SJCRH30 (cell line): ENCODE measurements at regions not wholly inside any gene's neighbourhood (a gene's known extent, or its start where the extent isn't known, plus 50 kb on each side); places are given as distances from the start of the nearest gene placed in this dataset.
"Not testable (repeated sequence)": the region's sequence is repeated elsewhere in the genome, so short reads cannot be mapped to it uniquely, and the experiment has no call there.

Experiments
- DNase-seq, 2 experiments: peaks; one replicate each; pipeline ENCODE4 v3.0.0-alpha.2; 2015 to 2020
- H3K27ac ChIP-seq: fragments of 250-450 bp; sonication (Bioruptor Pico); 2 replicates; pipeline ENCODE4 v1.5.1; 2020; ENCODE audit warnings: mild to moderate bottlenecking, moderate library complexity
- H3K27me3 ChIP-seq: fragments of 250-450 bp; sonication (Bioruptor Pico); 2 replicates; pipeline ENCODE4 v1.5.1; 2020; ENCODE audit warnings: mild to moderate bottlenecking, moderate library complexity
- H3K36me3 ChIP-seq: fragments of 250-450 bp; sonication (Bioruptor Pico); 2 replicates; pipeline ENCODE4 v1.5.1; 2020; ENCODE audit warnings: mild to moderate bottlenecking, moderate library complexity
- H3K4me1 ChIP-seq: fragments of 250-450 bp; sonication (Bioruptor Pico); 2 replicates; pipeline ENCODE4 v1.5.1; 2020; ENCODE audit warnings: mild to moderate bottlenecking, moderate library complexity
- H3K4me3 ChIP-seq: fragments of 250-450 bp; sonication (Bioruptor Pico); 2 replicates; pipeline ENCODE4 v1.5.1; 2020; ENCODE audit warnings: mild to moderate bottlenecking, moderate library complexity
- H3K9me3 ChIP-seq: fragments of 250-450 bp; sonication (Bioruptor Pico); replicated peaks from 2 replicates; pipeline ENCODE4 v1.5.1; 2020; ENCODE audit warnings: mild to moderate bottlenecking, moderate library complexity

- DNase-seq, result no peak
Measured at GRCh38 chr5:157978061-157978460, 119.1 kb upstream of the CLINT1 start.

DNA sequence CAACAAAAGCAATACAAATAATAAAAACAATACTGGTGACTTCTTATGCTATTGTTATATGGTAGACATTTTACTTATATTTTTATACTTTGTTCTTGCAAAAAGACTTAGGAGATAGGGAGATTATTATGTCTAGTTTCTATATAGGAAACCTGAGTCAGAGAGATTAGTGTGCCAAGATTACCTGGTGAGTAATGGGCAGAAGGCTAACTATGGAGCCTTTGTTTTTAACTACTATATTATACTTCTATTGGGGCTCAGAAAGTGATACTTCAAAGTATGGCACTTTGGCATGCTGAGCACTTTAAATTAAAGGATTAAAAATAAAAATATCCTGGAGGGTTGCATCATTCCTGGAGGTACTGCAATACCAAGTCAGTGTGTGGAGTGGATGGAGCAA lies 117.5 kb upstream of the CLINT1 start:
- DNase-seq, result no peak
- Histone ChIP-seq H3K27ac (no peak overlapping the region), H3K9me3 (no peaks in the 10 kb centered on the region), H3K4me1 (no peaks in the 10 kb centered on the region), H3K36me3 (no peaks in the 10 kb centered on the region), H3K27me3 (no peaks in the 10 kb centered on the region), H3K4me3 (no peak overlapping the region)

More at GRCh38 chr5:157978061-157978460, 119.1 kb upstream of the CLINT1 start:
- Histone ChIP-seq H3K9me3 (no peaks in the 10 kb centered on the region), H3K4me1 (no peaks in the 10 kb centered on the region), H3K36me3 (no peaks in the 10 kb centered on the region), H3K27me3 (no peaks in the 10 kb centered on the region), H3K4me3 (no peak overlapping the region), H3K27ac (no peak overlapping the region)

- Histone ChIP-seq H3K36me3 (no peaks in the 10 kb centered on the region), H3K27ac (no peak overlapping the region), H3K27me3 (no peaks in the 10 kb centered on the region), H3K4me3 (no peak overlapping the region), H3K4me1 (no peaks in the 10 kb centered on the region), H3K9me3 (no peaks in the 10 kb centered on the region)
- no peak for DNase-seq
Measured at GRCh38 chr5:157972579-157972978, 113.6 kb upstream of the CLINT1 start.

- H3K27ac ChIP-seq, result no peak overlapping the region
- no peaks in the 10 kb centered on the region for H3K27me3 ChIP-seq
- no peaks in the 10 kb centered on the region for H3K36me3 ChIP-seq
- no peak overlapping the region for H3K4me3 ChIP-seq
- DNase-seq, result no peak
- no peaks in the 10 kb centered on the region for H3K4me1 ChIP-seq
- no peaks in the 10 kb centered on the region for H3K9me3 ChIP-seq
Measured at GRCh38 chr5:157971571-157972216, 112.7 kb upstream of the CLINT1 start.

DNA sequence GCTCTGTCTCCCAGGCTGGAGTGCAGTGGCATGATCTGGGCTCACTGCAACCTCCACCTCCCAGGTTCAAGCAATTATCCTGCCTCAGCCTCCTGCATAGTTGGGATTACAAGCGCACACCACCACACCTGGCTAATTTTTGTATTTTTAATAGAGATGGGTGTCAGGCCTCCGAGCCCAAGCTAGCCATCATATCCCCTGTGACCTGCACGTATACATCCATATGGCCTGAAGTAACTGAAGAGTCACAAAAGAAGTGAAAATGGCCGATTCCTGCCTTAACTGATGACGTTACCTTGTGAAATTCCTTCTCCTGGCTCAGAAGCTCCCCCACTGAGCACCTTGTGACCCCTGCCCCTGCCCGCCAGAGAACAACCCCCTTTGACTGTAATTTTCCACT lies 109.6 kb upstream of the CLINT1 start:
- not testable (repeated sequence) for H3K9me3 ChIP-seq, H3K27ac ChIP-seq, H3K4me3 ChIP-seq, H3K27me3 ChIP-seq, DNase-seq, H3K36me3 ChIP-seq, H3K4me1 ChIP-seq

- DNase-seq, result no peak
- Histone ChIP-seq H3K9me3 (no peaks in the 10 kb centered on the region), H3K4me1 (no peaks in the 10 kb centered on the region), H3K27me3 (no peaks in the 10 kb centered on the region; the same call in 1 of the 2 replicates), H3K36me3 (no peaks in the 10 kb centered on the region), H3K4me3 (no peak overlapping the region), H3K27ac (no peak overlapping the region)
Measured at GRCh38 chr5:157965989-157966388, 107.0 kb upstream of the CLINT1 start.

DNA sequence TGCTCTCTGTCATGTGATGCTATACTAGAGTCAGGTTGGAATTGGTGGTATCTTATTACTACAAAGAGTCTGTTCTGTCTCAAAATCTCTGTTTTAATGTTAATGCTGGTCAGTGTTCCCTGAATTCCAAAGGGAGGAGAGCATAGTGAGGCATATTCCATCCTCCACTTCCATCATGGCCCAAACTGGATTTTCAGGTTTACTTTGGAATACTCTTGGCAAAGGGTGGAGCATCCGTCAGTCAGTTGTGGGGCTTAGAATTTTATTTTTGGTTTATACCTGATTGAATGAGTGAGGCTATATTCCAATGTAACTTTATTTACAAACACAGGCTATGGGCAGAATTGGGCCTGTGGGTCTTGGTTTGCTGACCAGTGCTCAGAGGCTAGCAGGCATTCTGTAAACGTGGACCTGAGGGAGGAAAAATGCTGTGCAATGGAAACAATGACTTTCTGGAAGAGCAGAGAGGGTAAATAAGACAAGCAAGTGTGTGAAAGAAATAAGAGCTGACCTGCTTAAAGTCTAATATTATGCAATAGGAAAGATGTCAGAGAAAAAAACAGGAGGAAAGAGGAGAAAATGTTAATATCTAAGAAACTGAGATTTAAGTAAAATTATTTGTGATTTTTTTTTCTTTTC lies 106.2 kb upstream of the CLINT1 start:
- Histone ChIP-seq H3K4me1 (no peaks in the 10 kb centered on the region), H3K27ac (no peak overlapping the region), H3K36me3 (no peaks in the 10 kb centered on the region), H3K27me3 (no peaks in the 10 kb centered on the region; the same call in 1 of the 2 replicates), H3K9me3 (no peaks in the 10 kb centered on the region), H3K4me3 (no peak overlapping the region)
- DNase-seq, result no peak

DNA sequence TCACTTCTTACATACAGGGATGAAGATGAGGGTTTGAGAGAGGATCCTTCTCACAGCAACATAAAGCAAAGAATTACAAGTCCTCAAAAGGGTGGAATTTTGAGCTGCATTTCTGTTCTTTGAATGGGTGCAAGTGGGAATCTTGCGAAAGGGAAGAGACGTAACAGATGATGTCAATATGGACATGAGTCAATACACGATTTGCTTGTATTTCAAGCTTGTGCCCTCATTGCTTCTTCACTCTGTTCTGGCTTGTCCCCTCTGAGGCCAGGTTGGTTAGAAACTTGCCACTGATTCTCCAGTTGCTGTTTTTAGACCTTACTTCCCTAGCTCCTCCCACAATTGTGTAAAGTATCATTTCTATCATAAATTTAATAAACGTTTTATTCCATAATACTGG lies 104.8 kb upstream of the CLINT1 start:
- 0 out of 2 replicates have a peak, but pooled peaks cover 3% of the 10 kb centered on the region for H3K9me3 ChIP-seq
- no peaks in the 10 kb centered on the region; the same call in 1 of the 2 replicates for H3K27me3 ChIP-seq
- H3K4me1 ChIP-seq, result no peaks in the 10 kb centered on the region
- H3K27ac ChIP-seq, result no peak overlapping the region
- H3K4me3 ChIP-seq, result no peak overlapping the region
- H3K36me3 ChIP-seq, result no peaks in the 10 kb centered on the region
- DNase-seq, result no peak

DNA sequence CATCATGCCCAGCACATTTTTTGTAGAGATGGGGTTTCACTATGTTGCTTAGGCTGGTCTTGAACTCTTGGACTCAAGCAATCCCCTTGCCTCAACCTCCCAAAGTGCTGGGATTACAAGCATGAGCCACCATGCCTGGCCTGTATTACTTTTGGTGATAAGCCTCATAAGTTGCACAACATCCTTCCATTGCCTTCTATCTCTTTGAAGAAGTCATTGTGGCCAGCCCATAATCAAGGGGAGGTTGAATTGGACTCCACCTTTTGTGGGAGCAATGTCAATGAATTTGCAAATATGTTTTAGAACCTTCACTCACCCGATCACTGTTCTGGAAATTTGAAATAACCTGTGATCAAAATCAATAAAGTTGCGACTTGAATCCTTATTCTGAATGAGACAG lies 104.3 kb upstream of the CLINT1 start:
- DNase-seq, result no peak
- Histone ChIP-seq H3K27me3 (no peaks in the 10 kb centered on the region; the same call in 1 of the 2 replicates), H3K4me3 (no peak overlapping the region), H3K9me3 (0 out of 2 replicates have a peak, but pooled peaks cover 3% of the 10 kb centered on the region), H3K27ac (no peak overlapping the region), H3K4me1 (no peaks in the 10 kb centered on the region), H3K36me3 (no peaks in the 10 kb centered on the region)

GRCh38 chr5:157962686-157963085 lies 103.7 kb upstream of the CLINT1 start:
- DNase-seq, H3K9me3 ChIP-seq, H3K27ac ChIP-seq, H3K4me3 ChIP-seq, H3K36me3 ChIP-seq, H3K4me1 ChIP-seq, H3K27me3 ChIP-seq: not testable (repeated sequence)

DNA sequence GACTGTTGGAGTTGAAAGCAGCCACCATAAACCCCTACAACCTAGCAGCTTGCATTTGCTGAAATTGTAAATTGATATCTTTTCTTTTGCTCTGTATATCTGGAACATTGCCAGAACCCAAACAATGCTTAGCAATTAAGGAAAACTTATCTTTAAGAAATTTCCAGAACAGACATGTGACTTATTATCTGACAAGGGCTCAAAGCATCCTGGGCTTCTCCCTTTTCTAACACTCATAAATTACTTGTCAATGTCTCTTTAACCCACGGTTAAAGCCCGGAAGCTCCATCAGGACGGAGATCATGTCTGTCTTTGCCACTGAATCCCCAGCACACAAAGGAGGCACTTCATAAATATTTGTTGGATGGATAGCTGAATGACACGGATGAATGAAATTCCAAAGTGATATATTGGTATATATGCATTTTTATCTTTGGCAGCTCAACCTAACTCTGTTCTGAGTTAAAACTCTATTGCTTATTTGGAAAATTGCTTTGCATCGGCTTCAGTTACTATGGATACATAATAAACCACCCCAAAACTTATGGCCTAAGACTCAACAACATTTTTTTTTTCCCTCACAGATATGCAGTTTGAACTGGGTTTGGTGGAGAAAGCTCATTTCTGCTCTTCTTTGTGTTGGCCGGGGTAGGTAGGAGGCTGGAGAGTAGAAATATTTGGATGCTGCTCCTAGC lies 103.1 kb upstream of the CLINT1 start:
- Histone ChIP-seq H3K4me1 (no peaks in the 10 kb centered on the region), H3K27me3 (no peaks in the 10 kb centered on the region; the same call in 1 of the 2 replicates), H3K36me3 (no peaks in the 10 kb centered on the region), H3K9me3 (0 out of 2 replicates have a peak, but pooled peaks cover 3% of the 10 kb centered on the region), H3K4me3 (no peak overlapping the region), H3K27ac (no peak overlapping the region)
- DNase-seq, result peak in 1 of 2 experiments; percentile 15

DNA sequence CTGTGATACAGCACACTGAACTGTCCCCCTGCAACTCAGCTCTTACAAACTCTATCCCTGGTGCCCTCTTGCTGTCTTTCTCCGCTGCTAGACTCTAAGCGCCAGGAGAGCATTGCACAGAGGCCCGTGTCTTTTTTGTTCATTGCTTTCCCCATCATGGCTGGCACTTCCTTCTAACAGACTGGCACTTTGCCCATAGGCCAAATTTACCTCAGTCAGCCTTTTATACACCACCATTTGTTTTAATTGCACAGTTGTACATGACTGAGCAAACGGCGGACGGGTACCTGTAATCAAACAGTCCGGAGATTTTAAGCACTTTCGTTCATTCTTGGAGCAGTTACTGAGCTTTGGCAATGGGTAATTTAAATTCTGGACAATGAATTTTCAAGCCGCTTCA lies 102.2 kb upstream of the CLINT1 start:
- Histone ChIP-seq H3K27me3 (no peaks in the 10 kb centered on the region; the same call in 1 of the 2 replicates), H3K4me3 (no peak overlapping the region), H3K4me1 (no peaks in the 10 kb centered on the region), H3K27ac (no peak overlapping the region), H3K9me3 (0 out of 2 replicates have a peak, but pooled peaks cover 3% of the 10 kb centered on the region), H3K36me3 (no peaks in the 10 kb centered on the region)
- DNase-seq, result no peak

GRCh38 chr5:157959370-157959769 lies 100.4 kb upstream of the CLINT1 start:
- no peak for DNase-seq
- no peaks in the 10 kb centered on the region; the same call in 1 of the 2 replicates for H3K27me3 ChIP-seq
- no peaks in the 10 kb centered on the region for H3K36me3 ChIP-seq
- no peaks in the 10 kb centered on the region for H3K4me1 ChIP-seq
- no peak overlapping the region for H3K4me3 ChIP-seq
- H3K9me3 ChIP-seq, result 0 out of 2 replicates have a peak, but pooled peaks cover 3% of the 10 kb centered on the region
- no peak overlapping the region for H3K27ac ChIP-seq

GRCh38 chr5:157956271-157956885 lies 97.4 kb upstream of the CLINT1 start:
- H3K27me3 ChIP-seq, result no peaks in the 10 kb centered on the region
- H3K4me1 ChIP-seq, result no peaks in the 10 kb centered on the region
- no peak overlapping the region for H3K4me3 ChIP-seq
- DNase-seq, result no peak
- no peaks in the 10 kb centered on the region for H3K36me3 ChIP-seq
- 0 out of 2 replicates have a peak, but pooled peaks cover 3% of the 10 kb centered on the region for H3K9me3 ChIP-seq
- no peak overlapping the region for H3K27ac ChIP-seq
